HCT116 (cell line): ENCODE measurements at regions not wholly inside any gene's neighbourhood (a gene's known extent, or its start where the extent isn't known, plus 50 kb on each side); places are given as distances from the start of the nearest gene placed in this dataset.

Experiments
- ATAC-seq: fragments of 200-7000 bp; cut with Tn5 transposase; 2 replicates; pipeline ENCODE4 v1.9.1; 2020; ENCODE audit warnings: mild to moderate bottlenecking, moderate library complexity
- BruUV-seq: library from RNA; stranded (reverse); fragments of 400-500 nt; replicated peaks from 2 replicates; lab custom pipeline; 2021; lab: Mats Ljungman, UMichigan
- CTCF ChIA-PET: fragments of 300-600 bp; sonication (Branson Sonifier 250); formaldehyde crosslinking; loops from one replicate; lab custom pipeline; 2021; ENCODE audit warnings: antibody characterized with exemption; lab: Charles Lee
- POLR2A ChIA-PET: fragments of 300-600, 350-600 bp; sonication (Branson Sonifier 250); formaldehyde crosslinking; loops from one replicate; lab custom pipeline; 2021; ENCODE audit warnings: antibody characterized with exemption; lab: Charles Lee
- RAD21 ChIA-PET, 2 experiments: fragments of 300-600 bp; sonication (Branson Sonifier 250); formaldehyde crosslinking; loops; one replicate each; lab custom pipeline; 2023; ENCODE audit warnings: low total read pairs in 2 of 2; ENCODE audit not compliant: uncharacterized antibody in 2 of 2, unreplicated experiment in 2 of 2, low non-redundant PET in 1 of 2; lab: Charles Lee
- DNase-seq: peaks from one replicate; pipeline ENCODE4 v3.0.0-alpha.2; 2010; ENCODE audit warnings: low read depth, low spot score
- H2AFZ ChIP-seq: fragments of 200-600 bp; shearing (Covaris generic), sonication (generic); 2 replicates; pipeline ENCODE4 v1.6.1; 2017; ENCODE audit warnings: low read depth, mixed run types, mixed read lengths, antibody characterized with exemption, low read length; ENCODE audit not compliant: poor library complexity, severe bottlenecking
- H3K27ac ChIP-seq: 2 replicates; pipeline ENCODE4 v1.5.1; 2012; ENCODE audit warnings: low read depth, low read length
- H3K27me3 ChIP-seq: fragments of 200-600 bp; sonication (generic); 2 replicates; pipeline ENCODE4 v1.6.1; 2016; ENCODE audit warnings: mixed run types, low read length, mixed read lengths; ENCODE audit not compliant: insufficient read depth
- H3K36me3 ChIP-seq, 2 experiments: fragments of 200-500 bp in 1 of 2; fragments of 200-600 bp in 1 of 2; sonication (Bioruptor generic) in 1 of 2; sonication (generic) in 1 of 2; 2 replicates each; pipeline versions ENCODE4 v1.5.1 to v1.6.1; 2014 to 2016; ENCODE audit warnings: low read length in 2 of 2, inconsistent platforms in 1 of 2, mixed read lengths in 1 of 2, mixed run types in 1 of 2; ENCODE audit not compliant: insufficient read depth in 2 of 2, control insufficient read depth in 1 of 2
- H3K4me1 ChIP-seq, 2 experiments: fragments of 200-600 bp in 1 of 2; sonication (generic) in 1 of 2; 2 replicates each; pipeline versions ENCODE4 v1.5.1 to v1.6.1; 2012 to 2017; ENCODE audit warnings: low read length in 2 of 2, inconsistent platforms in 1 of 2, mild to moderate bottlenecking in 1 of 2, mixed read lengths in 1 of 2, mixed run types in 1 of 2, moderate library complexity in 1 of 2; ENCODE audit not compliant: insufficient read depth in 2 of 2, control insufficient read depth in 1 of 2
- H3K4me2 ChIP-seq: fragments of 200-600 bp; sonication (generic); 2 replicates; pipeline ENCODE4 v1.6.1; 2017; ENCODE audit warnings: mixed run types, low read length, mixed read lengths
- H3K4me3 ChIP-seq, 2 experiments: fragments of 200-600 bp in 1 of 2; sonication (generic) in 1 of 2; replicated peaks in 1 of 2; 2 replicates each; pipeline ENCODE4 v1.5.1; 2011 to 2016; ENCODE audit warnings: low read length in 2 of 2, control low read depth in 1 of 2, low read depth in 1 of 2, mild to moderate bottlenecking in 1 of 2, mixed read lengths in 1 of 2, mixed run types in 1 of 2
- H3K79me2 ChIP-seq: fragments of 200-600 bp; sonication (generic); 2 replicates; pipeline ENCODE4 v1.6.1; 2017; ENCODE audit warnings: mild to moderate bottlenecking, mixed run types, low read length, moderate library complexity, mixed read lengths; ENCODE audit not compliant: insufficient read depth
- H3K9ac ChIP-seq: fragments of 200-600 bp; sonication (generic); 2 replicates; pipeline ENCODE4 v1.6.1; 2016; ENCODE audit warnings: low read length, mixed read lengths
- H3K9me2 ChIP-seq: fragments of 200-600 bp; sonication (generic), shearing (Covaris generic); 2 replicates; pipeline ENCODE4 v1.6.1; 2017; ENCODE audit warnings: mixed run types, mild to moderate bottlenecking, moderate library complexity; ENCODE audit not compliant: insufficient read depth
- H3K9me3 ChIP-seq, 2 experiments: fragments of 200-500 bp in 1 of 2; fragments of 200-600 bp in 1 of 2; sonication (Bioruptor generic) in 1 of 2; sonication (generic) in 1 of 2; 2 replicates each; pipeline ENCODE4 v1.6.1; 2014 to 2017; ENCODE audit warnings: low read length in 2 of 2, mixed read lengths in 2 of 2, inconsistent platforms in 1 of 2, low read depth in 1 of 2, mild to moderate bottlenecking in 1 of 2, mixed run types in 1 of 2, moderate library complexity in 1 of 2; ENCODE audit not compliant: control insufficient read depth in 1 of 2, insufficient read depth in 1 of 2
- H4K20me1 ChIP-seq: fragments of 200-600 bp; sonication (generic), shearing (Covaris generic); 2 replicates; pipeline ENCODE4 v1.6.1; 2017; ENCODE audit warnings: mixed run types, mild to moderate bottlenecking, moderate library complexity; ENCODE audit not compliant: insufficient read depth
- CTCF ChIP-seq, 3 experiments: fragments of 200-600 bp in 1 of 3; sonication (generic) in 1 of 3; IDR thresholded peaks in 2 of 3; conservative IDR thresholded peaks in 1 of 3; 2 replicates each; pipeline ENCODE4 v1.5.1; 2012 to 2017; ENCODE audit warnings: low read depth in 2 of 3, low read length in 2 of 3, antibody characterized with exemption in 1 of 3, borderline replicate concordance in 1 of 3, control low read depth in 1 of 3, mild to moderate bottlenecking in 1 of 3, mixed read lengths in 1 of 3, mixed run types in 1 of 3, moderate library complexity in 1 of 3; ENCODE audit not compliant: insufficient read depth in 1 of 3
- EGR1 ChIP-seq: IDR thresholded peaks from 2 replicates; pipeline ENCODE4 v1.6.1; 2012; ENCODE audit warnings: low read depth
- EZH2phosphoT487 ChIP-seq: fragments of 200-600 bp; IDR thresholded peaks from 2 replicates; pipeline ENCODE4 v1.6.1; 2018; ENCODE audit warnings: antibody characterized with exemption, borderline replicate concordance
- FOSL1 ChIP-seq: IDR thresholded peaks from 2 replicates; pipeline ENCODE4 v1.6.1; 2012; ENCODE audit warnings: low read depth
- POLR2A ChIP-seq: IDR thresholded peaks from 2 replicates; pipeline ENCODE4 v1.7.0; 2011; ENCODE audit warnings: borderline replicate concordance; ENCODE audit not compliant: insufficient read depth, insufficient read length; ENCODE audit errors: extremely low read depth
- POLR2AphosphoS5 ChIP-seq: IDR thresholded peaks from 2 replicates; pipeline ENCODE4 v1.6.1; 2011; ENCODE audit warnings: mild to moderate bottlenecking, low read depth, low read length, moderate library complexity
- ZBTB33 ChIP-seq: IDR thresholded peaks from 2 replicates; pipeline ENCODE4 v1.6.1; 2011; ENCODE audit warnings: mild to moderate bottlenecking, low read length, moderate library complexity; ENCODE audit not compliant: insufficient replicate concordance; ENCODE audit errors: extremely low read depth
- intact Hi-C: fragments of 100-400 bp; cut with micrococcal nuclease; formaldehyde crosslinking; loops from 2 replicates; pipeline ENCODE4 v1.10.0; 2022

GRCh38 chr3:148433665-148434064 is 264.0 kb upstream of the AGTR1 start (continued):
- TF ChIP-seq CTCF (IDR thresholded peaks at IDR 0.05 in 2 of 3, conservative IDR thresholded peaks at IDR 0.05 in 1 of 3; ENCODE audit: borderline replicate concordance in 1 of 3, insufficient read depth in 1 of 3, low read depth in 2 of 3, low read length in 2 of 3) = no peak
- TF ChIP-seq, all 23 proteins: peak for 0

GRCh38 chr3:148435534-148435933 is 262.2 kb upstream of the AGTR1 start:
- Histone ChIP-seq H3K36me3 (no peaks in the 10 kb centered on the region), H3K4me3 (no peak overlapping the region), H3K27ac (no peak overlapping the region), H3K9ac (no peak overlapping the region), H3K79me2 (no peaks in the 10 kb centered on the region), H2AFZ (no peak overlapping the region), H4K20me1 (no peaks in the 10 kb centered on the region), H3K4me2 (no peak overlapping the region), H3K27me3 (no peaks in the 10 kb centered on the region), H3K4me1 (no peaks in the 10 kb centered on the region), H3K9me3 (no peaks in the 10 kb centered on the region), H3K9me2 (no peaks in the 10 kb centered on the region)
- intact Hi-C loops = no loop called here
- CTCF ChIA-PET = no interaction called here
- ATAC-seq (no peak), DNase-seq (no peak)
- TF ChIP-seq EZH2phosphoT487 (no peak), EGR1 (no peak), ZBTB33 (no peak), FOSL1 (no peak), POLR2AphosphoS5 (no peak), POLR2A (no peak)
- RAD21 ChIA-PET = no interaction called here
- no TSS peak for BruUV-seq
- POLR2A ChIA-PET = no interaction called here
